PC-3 (cell line): ENCODE measurements at regions not wholly inside any gene's neighbourhood (a gene's known extent, or its start where the extent isn't known, plus 50 kb on each side); places are given as distances from the start of the nearest gene placed in this dataset.

ENCODE experiments used
- EZH2phosphoT487 ChIP-seq: fragments of 300-600 bp; sonication (generic); IDR thresholded peaks from 2 replicates; pipeline ENCODE4 v1.6.1; 2018; ENCODE audit warnings: mild to moderate bottlenecking, antibody characterized with exemption, low read length, borderline replicate concordance
- TF ChIP-seq, protein P1 (sequence below): fragments of 300-600 bp; sonication (generic); conservative IDR thresholded peaks from 2 replicates; pipeline ENCODE4 v1.5.1; 2017; ENCODE audit warnings: antibody characterized with exemption, low read depth, mild to moderate bottlenecking, low read length

DNA sequence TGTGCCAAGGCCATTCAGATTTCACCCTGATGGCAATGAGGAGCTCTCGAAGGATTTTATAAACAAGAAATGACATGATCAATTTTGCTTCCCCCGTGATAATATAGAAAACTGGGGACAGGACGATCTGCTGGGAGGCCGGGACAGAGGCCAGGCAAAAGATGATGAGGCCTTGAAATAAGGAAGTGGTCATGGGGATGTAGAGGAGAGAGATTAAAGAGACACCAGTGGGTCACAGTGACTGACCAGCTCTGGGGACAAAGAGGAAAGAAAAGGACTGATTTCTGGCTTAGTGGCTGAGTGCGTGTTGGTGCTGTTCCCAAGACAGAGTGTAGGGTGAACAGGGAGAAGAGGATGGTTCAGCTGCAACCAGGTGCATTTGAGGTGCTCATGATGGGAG is 68.7 kb upstream of the FLT1 start:
- TF ChIP-seq, protein P1, sequence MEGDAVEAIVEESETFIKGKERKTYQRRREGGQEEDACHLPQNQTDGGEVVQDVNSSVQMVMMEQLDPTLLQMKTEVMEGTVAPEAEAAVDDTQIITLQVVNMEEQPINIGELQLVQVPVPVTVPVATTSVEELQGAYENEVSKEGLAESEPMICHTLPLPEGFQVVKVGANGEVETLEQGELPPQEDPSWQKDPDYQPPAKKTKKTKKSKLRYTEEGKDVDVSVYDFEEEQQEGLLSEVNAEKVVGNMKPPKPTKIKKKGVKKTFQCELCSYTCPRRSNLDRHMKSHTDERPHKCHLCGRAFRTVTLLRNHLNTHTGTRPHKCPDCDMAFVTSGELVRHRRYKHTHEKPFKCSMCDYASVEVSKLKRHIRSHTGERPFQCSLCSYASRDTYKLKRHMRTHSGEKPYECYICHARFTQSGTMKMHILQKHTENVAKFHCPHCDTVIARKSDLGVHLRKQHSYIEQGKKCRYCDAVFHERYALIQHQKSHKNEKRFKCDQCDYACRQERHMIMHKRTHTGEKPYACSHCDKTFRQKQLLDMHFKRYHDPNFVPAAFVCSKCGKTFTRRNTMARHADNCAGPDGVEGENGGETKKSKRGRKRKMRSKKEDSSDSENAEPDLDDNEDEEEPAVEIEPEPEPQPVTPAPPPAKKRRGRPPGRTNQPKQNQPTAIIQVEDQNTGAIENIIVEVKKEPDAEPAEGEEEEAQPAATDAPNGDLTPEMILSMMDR, result no peak
- no peak for TF ChIP-seq EZH2phosphoT487
